DND-41 (cell line): ENCODE measurements at regions not wholly inside any gene's neighbourhood (a gene's known extent, or its start where the extent isn't known, plus 50 kb on each side); places are given as distances from the start of the nearest gene placed in this dataset.

Experiments
- ATAC-seq: fragments of 200-7000 bp; cut with Tn5 transposase; 3 replicates; pipeline ENCODE4 v1.9.1; 2021; ENCODE audit warnings: low read depth; ENCODE audit not compliant: insufficient read depth
- DNase-seq: peaks from one replicate; pipeline ENCODE4 v3.0.0-alpha.2; 2020
- H2AFZ ChIP-seq: 2 replicates; pipeline ENCODE4 v1.6.0; 2012; ENCODE audit warnings: low read depth, low read length
- H3K27ac ChIP-seq: 2 replicates; pipeline ENCODE4 v1.5.1; 2012; ENCODE audit warnings: low read length, inconsistent platforms
- H3K27me3 ChIP-seq: fragments of 200-600 bp; sonication (generic); 2 replicates; pipeline ENCODE4 v1.6.0; 2012; ENCODE audit warnings: low read length, mild to moderate bottlenecking, inconsistent platforms; ENCODE audit not compliant: insufficient read depth, poor library complexity
- H3K36me3 ChIP-seq: 2 replicates; pipeline ENCODE4 v1.5.1; 2012; ENCODE audit warnings: low read length, inconsistent platforms; ENCODE audit not compliant: insufficient read depth
- H3K4me1 ChIP-seq: 2 replicates; pipeline ENCODE4 v1.5.1; 2012; ENCODE audit warnings: mild to moderate bottlenecking, low read length; ENCODE audit not compliant: insufficient read depth
- H3K4me2 ChIP-seq: 2 replicates; pipeline ENCODE4 v1.6.0; 2012; ENCODE audit warnings: mild to moderate bottlenecking, moderate library complexity, low read length, inconsistent platforms; ENCODE audit not compliant: insufficient read depth
- H3K4me3 ChIP-seq, 2 experiments: fragments of 200-600 bp in 1 of 2; shearing (Covaris generic) in 1 of 2; 2 replicates each; pipeline ENCODE4 v1.5.1; 2012 to 2016; ENCODE audit warnings: inconsistent platforms in 2 of 2, low read length in 2 of 2, mild to moderate bottlenecking in 2 of 2, low read depth in 1 of 2, moderate library complexity in 1 of 2
- H3K79me2 ChIP-seq: 2 replicates; pipeline ENCODE4 v1.6.0; 2012; ENCODE audit warnings: low read length, inconsistent platforms; ENCODE audit not compliant: insufficient read depth
- H3K9ac ChIP-seq: 2 replicates; pipeline ENCODE4 v1.6.0; 2012; ENCODE audit warnings: low read depth, mild to moderate bottlenecking, inconsistent platforms, low read length, moderate library complexity
- H3K9me3 ChIP-seq: 2 replicates; pipeline ENCODE4 v1.5.1; 2012; ENCODE audit warnings: low read length, moderate library complexity, mild to moderate bottlenecking, inconsistent platforms; ENCODE audit not compliant: insufficient read depth, severe bottlenecking
- H4K20me1 ChIP-seq: 2 replicates; pipeline ENCODE4 v1.6.0; 2012; ENCODE audit warnings: low read length; ENCODE audit not compliant: insufficient read depth
- CTCF ChIP-seq: IDR thresholded peaks from 2 replicates; pipeline ENCODE4 v1.5.1; 2012; ENCODE audit warnings: borderline replicate concordance, low read length, moderate library complexity, mild to moderate bottlenecking; ENCODE audit not compliant: poor library complexity, severe bottlenecking; ENCODE audit errors: extremely low read depth
- EZH2 ChIP-seq: IDR thresholded peaks from 3 replicates; pipeline ENCODE4 v1.6.1; 2012; ENCODE audit warnings: borderline replicate concordance, low read depth, mild to moderate bottlenecking, moderate library complexity, low read length, inconsistent platforms; ENCODE audit not compliant: severe bottlenecking

DNA sequence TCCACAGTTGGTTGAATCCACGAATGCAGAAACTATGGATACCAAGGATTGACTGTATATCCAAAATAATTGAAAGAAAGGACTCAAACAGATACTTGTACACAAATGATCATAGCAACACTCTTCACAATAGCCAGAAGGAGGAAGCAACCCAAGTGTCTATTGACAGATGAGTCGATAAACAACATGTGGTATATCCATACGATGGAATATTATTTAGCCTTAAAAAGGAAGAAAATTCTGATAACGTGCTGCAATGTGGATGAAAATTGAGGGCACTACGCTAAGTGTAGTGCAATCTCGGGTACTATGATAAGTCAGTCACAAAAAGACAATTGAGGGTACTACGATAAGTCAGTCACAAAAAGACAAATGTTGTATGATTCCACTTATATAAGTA, 83.6 kb upstream of the CPEB4 start:
- H3K4me1 ChIP-seq: no peaks in the 10 kb centered on the region
- peaks cover 2% of the 10 kb centered on the region for H3K9me3 ChIP-seq
- H3K27ac ChIP-seq: no peak overlapping the region
- no peak overlapping the region for H3K4me2 ChIP-seq
- H3K27me3 ChIP-seq: no peaks in the 10 kb centered on the region
- no peak overlapping the region for H2AFZ ChIP-seq
- no peaks in the 10 kb centered on the region for H4K20me1 ChIP-seq
- H3K36me3 ChIP-seq: no peaks in the 10 kb centered on the region
- TF ChIP-seq CTCF (no peak), EZH2 (no peak)
- no peak overlapping the region for H3K9ac ChIP-seq
- DNase-seq: no peak
- no peak overlapping the region for H3K4me3 ChIP-seq
- no peaks in the 10 kb centered on the region for H3K79me2 ChIP-seq
- ATAC-seq: no peak

DNA sequence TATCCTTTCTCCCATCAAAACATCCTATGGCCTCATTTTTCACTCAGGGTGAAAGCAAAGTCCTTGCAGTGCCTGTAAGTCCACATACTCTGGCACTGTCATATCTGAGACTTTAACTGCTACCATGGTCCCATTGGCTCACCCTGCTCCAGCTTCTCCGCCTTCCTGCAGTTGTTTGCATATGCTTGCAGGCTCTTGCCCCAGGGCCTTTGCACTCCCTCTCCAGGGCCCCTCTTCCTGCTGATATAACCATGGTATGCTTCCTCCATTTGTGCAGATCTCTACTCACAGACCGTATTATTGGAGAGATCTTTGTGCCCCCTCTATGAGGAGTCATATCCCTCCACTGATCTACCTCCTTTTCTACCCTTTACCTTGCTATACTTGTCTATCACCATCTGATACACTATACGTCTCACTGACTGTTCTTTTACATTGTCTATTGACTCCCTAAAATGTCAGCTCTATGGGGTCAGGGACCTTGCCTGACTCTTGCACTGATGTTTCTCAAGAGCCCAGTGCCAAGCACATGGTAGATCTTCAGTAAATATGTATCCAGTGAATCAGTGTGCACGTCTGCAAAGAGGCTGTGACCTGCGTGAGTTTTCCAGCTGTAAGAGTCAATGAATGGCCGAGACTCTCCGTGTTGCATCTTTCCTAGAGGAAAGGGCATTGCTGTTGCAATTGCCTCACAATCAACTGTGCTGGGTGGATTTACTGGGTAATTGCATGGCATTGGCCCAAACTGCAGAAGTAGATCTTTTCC, 81.7 kb upstream of the CPEB4 start:
- no peaks in the 10 kb centered on the region for H3K36me3 ChIP-seq
- no peaks in the 10 kb centered on the region for H3K4me1 ChIP-seq
- no peaks in the 10 kb centered on the region for H3K27me3 ChIP-seq
- H3K79me2 ChIP-seq: no peaks in the 10 kb centered on the region
- no peaks in the 10 kb centered on the region for H4K20me1 ChIP-seq
- no peak overlapping the region for H3K4me2 ChIP-seq
- ATAC-seq (no peak), DNase-seq (no peak)
- H3K9ac ChIP-seq: no peak overlapping the region
- H3K27ac ChIP-seq: no peak overlapping the region
- H2AFZ ChIP-seq: no peak overlapping the region
- no peak overlapping the region for H3K4me3 ChIP-seq
- peaks cover 5% of the 10 kb centered on the region for H3K9me3 ChIP-seq
- no peak for TF ChIP-seq EZH2
- TF ChIP-seq CTCF: no peak

DNA sequence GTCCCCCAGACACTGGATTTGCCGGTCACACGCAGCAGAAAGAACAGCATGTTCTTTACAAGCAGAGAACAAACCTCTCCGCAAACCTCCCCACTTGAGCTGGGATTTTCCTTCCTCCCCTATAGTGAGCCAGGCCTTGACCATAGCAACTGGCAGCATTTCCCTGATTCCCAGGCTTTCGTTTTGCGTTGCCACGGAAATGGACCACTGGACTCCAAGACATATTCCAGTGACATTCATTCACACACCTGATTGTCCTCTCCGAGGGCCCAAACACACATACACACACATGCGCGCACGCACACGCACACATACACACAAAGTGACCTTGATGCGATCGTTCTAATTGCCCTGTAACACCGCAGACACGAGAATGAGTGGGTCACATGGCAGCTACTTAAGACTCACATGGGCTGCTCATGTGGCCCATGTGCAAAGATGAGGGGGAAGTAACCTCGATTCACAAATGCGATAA, 80.9 kb upstream of the CPEB4 start:
- ATAC-seq: no peak
- no peak overlapping the region for H3K27ac ChIP-seq
- no peak overlapping the region for H3K4me2 ChIP-seq
- H3K79me2 ChIP-seq: no peaks in the 10 kb centered on the region
- H3K27me3 ChIP-seq: no peaks in the 10 kb centered on the region
- no peaks in the 10 kb centered on the region for H3K4me1 ChIP-seq
- DNase-seq: no peak
- H3K36me3 ChIP-seq: no peaks in the 10 kb centered on the region
- no peaks in the 10 kb centered on the region for H4K20me1 ChIP-seq
- no peak overlapping the region for H2AFZ ChIP-seq
- H3K4me3 ChIP-seq: no peak overlapping the region
- TF ChIP-seq CTCF: no peak
- no peak for TF ChIP-seq EZH2
- peaks cover 5% of the 10 kb centered on the region for H3K9me3 ChIP-seq
- H3K9ac ChIP-seq: no peak overlapping the region
